ENCODE measurements at regions not wholly inside any gene's neighbourhood (a gene's known extent, or its start where the extent isn't known, plus 50 kb on each side); places are given as distances from the start of the nearest gene placed in this dataset.
"Not testable (repeated sequence)": the region's sequence is repeated elsewhere in the genome, so short reads cannot be mapped to it uniquely, and the experiment has no call there.

GRCh38 chr2:122022531-122022930 lies 267.1 kb downstream of the TSN start:
- DNase-seq: no peak

GRCh38 chr2:122023059-122023864 lies 267.8 kb downstream of the TSN start:
- no peak for DNase-seq

DNA sequence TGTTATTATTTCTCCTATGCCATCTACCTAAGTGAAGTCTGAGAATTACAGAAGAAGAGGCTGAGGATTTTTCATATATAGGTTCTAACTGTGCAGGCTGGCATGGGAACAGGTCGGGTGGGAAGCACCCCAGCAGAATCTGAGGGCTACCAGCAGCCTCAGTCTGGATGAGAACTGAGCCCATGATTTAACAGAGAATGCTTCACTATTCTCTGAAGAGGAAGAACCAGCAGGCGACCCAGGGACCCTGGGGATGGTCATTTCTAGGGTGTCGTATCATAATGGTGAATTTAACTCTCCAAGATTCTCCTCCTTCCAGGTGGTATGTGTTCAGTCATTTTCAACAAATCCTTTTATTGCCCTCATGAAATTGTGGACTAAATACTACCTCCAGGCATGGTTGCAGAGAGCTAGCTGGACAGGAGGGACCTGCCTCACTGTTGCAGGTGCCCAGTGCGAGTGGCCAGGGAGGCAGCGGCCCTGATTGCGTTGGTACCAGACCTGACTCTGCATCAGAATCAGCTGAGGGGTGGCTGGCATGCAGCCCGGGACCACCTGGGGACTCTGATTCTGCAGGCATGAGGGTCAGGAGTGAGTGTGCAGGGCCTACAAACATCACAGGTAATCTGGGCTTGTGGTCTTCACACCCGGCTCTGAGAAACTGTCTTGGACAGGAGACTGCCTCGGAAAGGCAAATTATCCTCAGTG lies 272.2 kb downstream of the TSN start:
- no peak for DNase-seq

- DNase-seq: no peak
Observed at GRCh38 chr2:122028371-122029100, 273.1 kb downstream of the TSN start.

DNA sequence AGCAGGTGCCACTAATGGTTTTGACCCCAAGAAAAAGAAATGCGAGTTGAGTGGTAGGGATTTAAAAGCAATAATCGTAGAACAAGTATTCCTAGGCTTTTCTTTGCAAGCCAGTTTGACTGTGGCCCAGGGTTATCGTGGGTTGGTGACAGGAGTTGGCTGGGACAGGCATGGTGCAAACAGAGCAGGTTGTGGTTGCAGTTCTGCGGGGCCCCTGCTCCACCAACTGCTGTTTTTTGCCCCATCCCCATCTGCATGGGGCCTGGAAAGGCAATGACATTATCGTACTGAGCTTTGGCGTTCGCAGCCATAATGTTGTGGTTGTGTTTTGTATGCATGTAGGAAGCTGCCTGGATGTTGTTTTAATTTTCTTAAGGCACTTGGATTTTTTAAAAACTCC lies 274.0 kb downstream of the TSN start:
- no peak for DNase-seq

GRCh38 chr2:122029945-122030344 lies 274.5 kb downstream of the TSN start:
- DNase-seq: no peak

DNA sequence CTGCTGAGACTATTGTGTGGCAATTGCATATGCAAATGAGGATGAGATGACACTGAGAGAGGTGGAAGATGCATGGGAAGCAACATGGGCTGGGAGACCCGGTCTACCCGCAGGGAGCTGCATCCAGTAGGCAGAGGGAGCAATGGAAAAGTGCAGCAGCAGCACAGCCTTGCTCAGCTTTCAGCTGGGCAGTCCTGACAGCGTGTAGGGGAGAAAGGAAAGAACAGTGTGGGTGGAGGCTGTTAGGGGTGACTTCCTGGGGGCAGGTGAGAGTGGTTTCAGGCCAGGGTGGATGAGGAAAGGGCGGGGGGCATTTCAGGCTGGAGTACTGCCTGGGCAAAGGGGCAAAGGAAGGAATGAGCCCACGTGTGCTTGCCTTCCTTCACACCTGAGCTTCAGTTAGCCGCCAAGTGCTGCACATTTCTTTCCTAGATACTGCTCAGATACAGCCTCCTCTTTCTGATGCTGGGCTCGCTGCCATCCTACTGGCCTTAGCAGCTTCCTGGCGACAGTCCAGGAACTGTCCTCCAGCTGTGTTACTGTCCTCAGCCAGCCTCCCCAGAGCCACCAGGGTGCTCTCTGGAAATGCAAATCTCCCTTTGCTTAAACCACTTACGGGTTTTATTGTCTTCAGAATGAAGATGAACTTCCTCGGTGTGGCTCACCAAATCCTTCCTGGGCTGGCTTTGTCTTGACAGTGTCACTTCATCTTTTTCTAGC lies 276.3 kb downstream of the TSN start:
- DNase-seq: no peak

GRCh38 chr2:122032264-122032645 lies 276.8 kb downstream of the TSN start:
- DNase-seq: no peak

- DNase-seq: no peak
Observed at GRCh38 chr2:122033778-122034177, 278.3 kb downstream of the TSN start.

DNA sequence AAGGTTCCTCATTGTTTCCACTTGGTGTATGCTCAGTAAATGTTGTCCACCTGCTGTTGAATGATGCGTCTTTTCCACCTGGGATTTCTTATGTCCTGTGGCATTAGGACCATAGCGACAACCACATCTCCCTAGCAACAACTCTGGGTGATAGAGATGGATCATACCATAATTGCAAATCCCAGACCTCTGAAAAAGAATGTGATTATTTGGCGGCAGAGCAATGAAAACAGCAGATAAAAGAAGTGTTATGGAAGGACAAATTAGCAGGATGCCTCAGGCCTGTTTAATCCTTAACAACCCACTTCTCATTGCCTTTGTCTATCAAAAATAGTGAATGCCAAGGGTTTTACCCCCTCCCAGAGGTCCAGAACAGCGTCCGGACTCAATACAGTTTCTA lies 278.9 kb downstream of the TSN start:
- DNase-seq: no peak

DNA sequence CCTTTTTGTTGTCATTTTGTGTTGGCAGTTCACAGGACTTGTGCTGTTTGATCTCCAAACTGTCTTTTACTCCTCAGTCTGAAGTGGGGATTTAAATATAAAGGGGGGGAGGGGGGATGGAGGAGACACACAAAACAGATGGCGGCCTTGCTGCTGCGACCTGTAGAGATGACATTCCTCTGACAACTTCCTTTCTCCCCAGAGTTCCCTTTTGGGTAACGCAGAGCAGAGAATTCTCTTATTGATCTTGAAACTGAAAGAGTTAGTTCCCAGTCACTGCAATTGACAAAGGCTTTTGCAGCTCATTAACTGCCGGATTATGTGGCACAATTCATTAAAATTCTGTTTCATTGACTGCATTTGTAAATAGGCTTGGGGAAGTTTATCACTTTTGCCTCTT lies 279.3 kb downstream of the TSN start:
- DNase-seq: no peak

DNA sequence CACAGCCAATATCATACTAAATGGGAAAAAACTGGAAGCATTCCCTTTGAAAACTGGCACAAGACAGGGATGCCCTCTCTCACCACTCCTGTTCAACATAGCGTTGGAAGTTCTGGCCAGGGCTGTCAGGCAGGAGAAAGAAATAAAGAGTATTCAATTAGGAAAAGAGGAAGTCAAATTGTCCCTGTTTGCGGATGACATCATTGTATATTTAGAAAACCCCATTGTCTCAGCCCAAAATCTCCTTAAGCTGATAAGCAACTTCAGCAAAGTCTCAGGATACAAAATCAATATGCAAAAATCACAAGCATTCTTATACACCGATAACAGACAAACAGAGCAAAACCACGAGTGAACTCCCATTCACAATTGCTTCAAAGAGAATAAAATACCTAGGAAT lies 283.4 kb downstream of the TSN start:
- DNase-seq: not testable (repeated sequence)

DNA sequence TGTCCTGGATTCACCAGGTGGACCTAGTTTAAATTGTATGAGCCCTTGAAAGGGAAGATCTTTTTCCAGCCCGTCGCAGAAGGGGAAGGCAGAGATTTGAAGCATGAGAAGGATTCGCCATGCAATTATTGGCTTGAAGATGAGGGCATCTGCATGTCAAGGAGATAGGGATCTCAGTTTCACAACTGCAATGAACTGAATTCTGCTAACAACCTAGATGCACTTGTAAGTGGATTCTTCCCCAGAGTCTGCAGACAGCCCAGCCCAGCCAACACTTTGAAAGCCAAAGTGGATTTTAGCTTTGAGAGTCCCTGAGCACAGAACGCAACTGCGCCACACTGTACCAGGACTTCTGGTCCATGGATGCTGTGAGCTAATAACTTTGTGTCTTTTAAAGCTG lies 286.0 kb downstream of the TSN start:
- no peak for DNase-seq

- not testable (repeated sequence) for DNase-seq
Observed at GRCh38 chr2:122051659-122052058, 296.2 kb downstream of the TSN start.

GRCh38 chr2:122055521-122055931 lies 300.1 kb downstream of the TSN start:
- no peak for DNase-seq

GRCh38 chr2:122056853-122057252 lies 301.4 kb downstream of the TSN start:
- no peak for DNase-seq

DNA sequence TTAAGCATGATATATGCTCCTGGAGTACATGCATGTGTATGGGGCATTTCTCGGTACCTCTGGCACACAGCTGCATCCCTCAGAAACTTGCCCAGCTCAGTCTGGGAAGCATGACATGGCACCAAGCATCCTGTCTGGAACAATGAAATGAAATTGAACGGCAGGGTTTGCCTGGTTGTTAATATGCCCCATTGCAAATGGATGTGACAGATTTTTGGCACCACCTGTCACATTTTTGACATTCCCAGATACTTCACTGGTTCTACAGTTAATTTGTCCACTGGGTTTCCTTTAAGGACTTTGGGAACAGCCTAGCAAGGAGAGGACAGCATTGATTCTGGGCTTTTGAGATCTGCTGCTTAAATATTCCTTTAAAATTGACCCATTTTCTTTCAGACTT lies 305.8 kb downstream of the TSN start:
- no peak for DNase-seq

DNA sequence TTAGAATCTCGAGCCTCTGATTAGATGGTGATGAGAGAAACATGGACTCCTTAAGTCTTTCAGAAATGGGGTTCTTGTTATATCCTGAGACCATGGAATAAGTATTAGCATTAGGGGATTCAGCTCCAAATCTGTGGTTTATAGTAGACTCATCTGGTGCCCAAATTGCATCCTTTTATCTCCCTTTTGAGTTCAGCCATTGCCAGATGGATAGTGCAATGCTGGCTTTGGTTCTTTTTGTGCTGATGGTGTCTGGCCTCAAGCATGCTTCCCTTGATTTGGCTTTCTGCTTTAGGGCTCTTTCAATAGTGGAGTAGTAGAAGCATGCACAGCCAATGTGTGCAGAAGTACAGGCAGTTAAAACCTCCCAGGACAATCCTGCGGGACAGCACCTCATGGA lies 306.4 kb downstream of the TSN start:
- no peak for DNase-seq

DNA sequence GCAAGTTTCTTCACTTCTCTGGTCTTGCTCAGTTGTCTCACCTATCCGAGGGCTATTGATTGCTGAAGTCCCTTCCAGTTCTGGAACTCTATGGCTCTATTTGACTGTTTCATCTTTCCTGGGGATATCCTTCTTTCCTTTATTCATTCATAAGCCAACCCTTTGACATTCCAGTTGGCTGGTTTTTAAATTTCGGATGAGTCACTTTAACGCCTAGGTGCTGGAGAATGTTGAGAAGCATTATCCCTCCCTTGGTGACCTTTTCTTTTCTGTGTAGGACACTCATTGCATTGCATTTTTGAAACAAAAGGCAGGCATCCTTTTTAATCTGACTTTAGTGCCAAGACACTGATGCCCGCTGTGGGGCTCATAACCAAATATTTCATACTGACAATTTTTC lies 307.1 kb downstream of the TSN start:
- no peak for DNase-seq

DNA sequence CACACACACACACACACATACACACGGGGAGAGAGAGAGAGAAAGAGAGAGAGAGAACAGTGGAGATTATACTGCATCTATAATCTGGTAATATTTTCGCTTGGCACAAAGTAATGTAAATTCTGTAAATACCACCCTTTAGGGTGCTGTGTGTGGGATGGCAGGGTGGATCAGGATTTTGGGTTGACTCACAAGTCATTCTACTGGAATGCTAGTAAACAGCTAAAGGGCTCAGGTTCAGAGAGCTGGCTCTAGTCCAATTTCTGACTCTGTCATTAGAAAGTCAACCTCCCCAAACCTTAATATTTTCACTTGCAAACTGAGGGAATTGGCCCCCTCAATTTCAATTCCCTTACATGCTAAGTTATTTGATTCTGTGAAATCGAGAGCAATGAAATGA lies 308.3 kb downstream of the TSN start:
- no peak for DNase-seq

GRCh38 chr2:122070241-122070731 lies 314.8 kb downstream of the TSN start:
- no peak for DNase-seq

GRCh38 chr2:122072666-122073065 lies 317.2 kb downstream of the TSN start:
- no peak for DNase-seq

- DNase-seq: no peak
Observed at GRCh38 chr2:122074201-122074600, 318.8 kb downstream of the TSN start.
